GM03348 (cell line): ENCODE measurements at regions not wholly inside any gene's neighbourhood (a gene's known extent, or its start where the extent isn't known, plus 50 kb on each side); places are given as distances from the start of the nearest gene placed in this dataset.
"Not testable (repeated sequence)": the region's sequence is repeated elsewhere in the genome, so short reads cannot be mapped to it uniquely, and the experiment has no call there.

ENCODE experiments used
- DNase-seq: peaks from one replicate; pipeline ENCODE4 v3.0.0; 2012; ENCODE audit warnings: low spot score

- DNase-seq = no peak
These were observed 88.9 kb downstream of the MOGAT1 start for GRCh38 chr2:222760301-222760897.

DNA sequence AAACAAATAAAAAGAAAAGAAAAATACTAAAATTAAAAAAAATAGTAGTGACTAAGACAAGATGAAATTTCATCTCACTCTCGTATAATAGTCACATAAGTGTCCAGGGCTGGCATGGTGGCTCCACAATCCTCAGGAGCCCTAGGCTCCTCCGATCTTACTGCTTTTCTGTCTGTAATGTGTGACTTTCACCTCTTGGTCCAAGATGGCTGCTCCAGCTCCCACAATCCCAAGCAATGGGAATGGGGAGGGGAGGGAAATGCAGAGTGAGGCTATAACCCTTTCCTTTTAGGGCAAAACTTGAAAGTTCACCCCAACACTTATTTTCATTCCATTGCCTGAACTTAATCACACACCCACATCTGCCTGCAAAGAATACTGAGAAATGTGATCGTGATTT lies 90.4 kb downstream of the MOGAT1 start:
- DNase-seq = peak; percentile 17

GRCh38 chr2:222762342-222762741 lies 90.9 kb downstream of the MOGAT1 start:
- no peak for DNase-seq

DNA sequence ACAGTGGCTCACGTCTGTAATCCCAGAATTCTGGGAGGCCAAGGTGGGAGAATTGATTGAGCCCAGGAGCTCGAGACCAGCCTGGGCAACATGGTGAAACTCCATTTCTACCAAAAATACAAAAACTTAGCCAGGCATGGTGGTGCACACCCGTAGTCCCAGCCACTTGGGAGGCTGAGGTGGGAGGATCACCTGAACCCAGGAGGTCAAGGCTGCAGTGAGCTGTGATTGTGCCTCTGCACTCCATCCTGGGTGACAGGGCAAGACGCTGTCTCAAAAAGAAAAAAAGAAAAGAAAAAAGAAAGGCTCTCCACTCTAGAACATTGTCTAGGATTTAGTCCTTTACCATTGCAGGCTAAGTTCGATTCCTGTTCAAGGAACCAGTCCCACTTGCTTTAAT lies 94.4 kb downstream of the MOGAT1 start:
- DNase-seq = not testable (repeated sequence)

DNA sequence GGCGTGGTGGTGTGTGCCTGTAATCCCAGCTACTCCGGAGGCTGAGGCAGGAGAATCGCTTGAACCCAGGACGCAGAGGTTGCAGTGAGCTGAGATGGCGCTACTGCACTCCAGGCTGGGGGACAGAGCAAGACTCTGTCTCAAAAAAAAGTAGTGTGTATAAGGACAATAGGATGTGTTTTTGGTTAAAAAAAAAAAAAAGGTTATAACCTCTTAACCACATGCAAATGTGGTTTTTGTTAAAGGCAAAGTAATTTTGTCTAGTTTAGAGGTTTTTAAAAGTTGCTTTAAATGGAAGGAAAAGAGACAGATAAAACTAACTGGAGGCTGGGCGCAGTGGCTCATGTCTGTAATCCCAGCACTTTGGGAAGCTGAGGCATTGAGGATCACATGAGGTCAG lies 92.8 kb upstream of the ACSL3 start:
- DNase-seq = peak; percentile 27

- DNase-seq = no peak
These were observed 91.4 kb upstream of the ACSL3 start for GRCh38 chr2:222769446-222769845.

GRCh38 chr2:222769941-222770340 lies 90.9 kb upstream of the ACSL3 start:
- DNase-seq = no peak

GRCh38 chr2:222771832-222772231 lies 89.0 kb upstream of the ACSL3 start:
- DNase-seq = no peak

GRCh38 chr2:222774941-222775340 lies 85.9 kb upstream of the ACSL3 start:
- DNase-seq = no peak

DNA sequence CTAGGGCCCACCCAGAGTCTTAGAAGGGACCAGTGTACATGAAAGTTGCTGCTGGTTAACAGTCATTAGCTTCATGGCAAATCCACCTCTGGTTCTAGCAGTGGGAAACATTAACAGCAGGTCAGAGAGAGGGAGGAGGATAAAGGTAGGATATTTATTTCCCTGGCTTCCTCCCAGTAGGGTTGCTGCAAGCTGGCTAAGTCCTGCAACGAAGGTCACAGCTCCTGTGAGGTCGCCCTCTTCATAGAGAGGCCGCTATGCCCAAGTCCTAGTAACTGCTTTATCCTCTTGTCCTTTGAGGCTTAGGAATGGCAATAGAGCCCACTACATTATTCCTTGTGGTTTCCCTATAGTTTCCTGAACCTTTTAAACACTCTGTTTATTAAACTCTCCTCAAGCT lies 84.0 kb upstream of the ACSL3 start:
- no peak for DNase-seq

GRCh38 chr2:222778400-222778799 lies 82.4 kb upstream of the ACSL3 start:
- no peak for DNase-seq

GRCh38 chr2:222779145-222779832 lies 81.5 kb upstream of the ACSL3 start:
- DNase-seq = no peak

GRCh38 chr2:222780051-222780450 lies 80.8 kb upstream of the ACSL3 start:
- no peak for DNase-seq

DNA sequence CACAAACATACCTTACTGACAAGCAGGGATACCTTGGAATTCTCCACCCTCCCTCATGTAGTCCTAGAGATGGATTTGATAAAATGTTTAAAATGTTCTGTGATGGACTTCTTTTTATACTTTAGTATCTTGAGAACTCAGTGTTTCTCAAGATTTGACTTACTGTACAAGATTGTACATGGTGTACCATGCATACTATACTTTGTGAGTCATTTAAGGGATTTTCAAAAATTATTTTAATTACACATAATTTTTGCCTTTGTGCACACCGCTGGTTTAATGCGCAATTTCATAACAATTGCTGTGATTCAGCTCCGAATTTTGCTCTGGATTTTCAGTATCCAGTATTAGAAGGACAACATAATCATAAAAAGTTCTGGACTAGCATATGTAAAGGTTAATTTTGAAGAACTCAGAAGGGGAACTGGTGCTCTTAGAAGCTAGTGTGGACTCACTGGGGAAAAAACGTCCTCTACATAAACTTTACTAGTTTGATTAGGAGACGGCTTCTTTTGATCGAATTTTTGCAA lies 78.6 kb upstream of the ACSL3 start:
- DNase-seq = no peak

DNA sequence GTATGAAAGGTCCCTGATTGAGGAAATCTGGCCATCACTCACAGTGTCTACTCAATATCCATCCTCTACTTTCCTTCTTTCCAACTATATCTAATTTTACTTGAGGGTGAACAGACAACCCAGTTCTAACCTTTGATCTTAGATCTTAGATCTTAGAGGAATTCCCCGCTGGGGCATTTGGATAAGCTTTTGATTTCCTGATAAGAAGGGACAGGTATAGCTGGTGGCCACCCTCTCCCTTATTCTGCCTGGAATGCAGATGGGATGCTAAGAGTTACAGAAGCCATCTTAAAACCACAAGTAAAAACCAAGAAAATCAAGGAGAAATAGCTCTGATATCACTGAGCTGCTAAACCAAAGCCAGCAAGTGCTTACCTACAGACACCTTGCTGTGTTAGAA lies 77.2 kb upstream of the ACSL3 start:
- DNase-seq = no peak

DNA sequence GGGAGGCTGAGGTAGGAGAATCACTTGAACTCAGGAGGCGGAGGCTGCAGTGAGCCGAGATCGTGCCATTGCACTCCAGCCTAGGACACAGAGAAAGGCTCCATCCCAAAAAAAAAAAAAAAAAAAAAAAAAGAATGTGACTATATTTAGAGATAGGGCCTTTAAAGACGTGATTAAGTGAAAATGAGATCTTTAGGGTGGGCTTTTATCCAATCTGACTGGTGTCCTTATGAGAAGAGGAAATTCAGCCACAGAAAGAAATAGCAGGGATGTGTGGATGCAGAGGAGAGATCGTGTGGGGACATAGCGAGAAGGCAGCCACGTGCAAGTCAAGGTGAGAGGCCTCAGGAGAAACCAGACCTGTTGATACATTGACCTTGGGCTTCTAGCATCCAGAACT lies 69.9 kb upstream of the ACSL3 start:
- no peak for DNase-seq

GRCh38 chr2:222792001-222792611 lies 68.7 kb upstream of the ACSL3 start:
- peak; percentile 50 for DNase-seq

GRCh38 chr2:222794585-222795449 lies 66.0 kb upstream of the ACSL3 start:
- DNase-seq = no peak

DNA sequence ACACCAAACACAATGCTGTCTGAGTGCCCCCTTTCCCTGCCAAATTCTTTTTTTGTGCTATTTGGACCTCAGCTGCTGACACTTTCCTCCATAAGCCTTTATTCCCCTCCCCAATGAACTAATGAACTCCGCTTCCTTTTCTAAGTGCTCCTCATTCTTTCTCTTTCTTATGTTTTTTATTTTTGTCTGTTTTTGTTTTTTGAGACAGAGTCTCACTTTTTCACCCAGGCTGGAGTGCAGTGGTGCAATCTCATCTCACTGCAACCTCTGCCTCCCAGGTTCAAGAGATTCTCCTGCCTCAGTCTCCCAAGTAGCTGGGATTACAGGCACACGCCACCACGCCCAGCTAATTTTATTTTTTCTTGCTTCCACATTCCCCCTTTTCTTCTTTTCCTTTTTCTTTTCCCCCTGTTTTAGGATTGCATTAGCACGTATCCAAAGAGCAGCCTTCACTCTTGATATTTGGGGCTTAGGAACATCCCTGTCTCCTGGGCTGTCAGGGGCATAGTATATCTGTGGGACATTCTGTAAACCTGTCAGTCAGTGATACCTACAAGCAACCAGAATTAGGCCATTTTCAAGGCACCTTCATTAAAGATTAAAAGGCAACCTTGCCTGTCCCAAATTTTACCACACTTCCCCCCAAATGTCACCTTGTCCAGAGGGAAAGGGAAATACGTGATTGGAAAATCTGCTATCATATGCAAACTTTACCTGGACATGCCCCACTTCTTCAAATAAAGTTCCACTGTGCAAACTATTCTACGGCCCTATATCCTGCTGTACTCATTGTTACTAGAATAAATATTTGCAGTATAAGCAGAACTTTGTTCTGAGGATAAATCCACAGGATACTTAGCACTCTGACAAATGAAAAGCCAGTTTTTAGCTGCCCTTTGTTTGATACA lies 65.1 kb upstream of the ACSL3 start:
- no peak for DNase-seq

- no peak for DNase-seq
These were observed 64.3 kb upstream of the ACSL3 start for GRCh38 chr2:222796413-222797103.

DNA sequence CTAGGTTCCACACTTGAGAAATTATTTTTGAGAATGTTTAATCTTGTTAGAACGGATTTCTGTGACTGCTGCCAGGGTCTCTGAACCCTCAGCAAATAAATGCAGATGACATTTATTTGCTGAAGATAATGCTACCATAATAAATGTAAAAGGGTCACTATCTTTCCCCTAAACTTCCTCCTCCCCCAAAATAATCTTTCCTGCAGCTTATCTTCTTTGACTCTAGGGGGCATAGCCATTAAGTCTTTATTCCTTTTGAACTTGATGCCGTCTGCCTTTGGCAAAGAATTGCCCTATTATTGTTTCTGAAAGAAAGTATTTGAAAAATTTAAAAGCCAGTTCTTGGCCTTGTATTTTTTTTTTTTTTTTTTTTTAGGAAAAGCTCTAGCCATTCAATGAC lies 63.6 kb upstream of the ACSL3 start:
- peak; percentile 69 for DNase-seq
